CD14-positive monocyte (primary cell): ENCODE measurements at regions not wholly inside any gene's neighbourhood (a gene's known extent, or its start where the extent isn't known, plus 50 kb on each side); places are given as distances from the start of the nearest gene placed in this dataset.

Source experiments
- DNase-seq, 3 donors: peaks; one replicate each; pipeline ENCODE4 v3.0.0-alpha.2; 2011 to 2022
- H2AFZ ChIP-seq: 2 replicates; pipeline ENCODE4 v1.6.0; 2012; ENCODE audit warnings: mild to moderate bottlenecking, low read depth, low read length, inconsistent platforms; ENCODE audit not compliant: insufficient read depth, poor library complexity, severe bottlenecking
- H3K27ac ChIP-seq, 2 donors: 1 replicate in 1 of 2; 2 replicates in 1 of 2; pipeline ENCODE4 v1.5.1; 2012 to 2013; ENCODE audit warnings: low read length in 2 of 2, control low read depth in 1 of 2, inconsistent platforms in 1 of 2, low read depth in 1 of 2, mild to moderate bottlenecking in 1 of 2
- H3K27me3 ChIP-seq, 2 donors: one replicate each; pipeline versions ENCODE4 v1.6.0 to v1.6.1; 2011 to 2013; ENCODE audit warnings: low read length in 2 of 2; ENCODE audit not compliant: control insufficient read depth in 2 of 2, insufficient read depth in 2 of 2
- H3K36me3 ChIP-seq, 2 donors: replicated peaks in 1 of 2; 1 replicate in 1 of 2; 2 replicates in 1 of 2; pipeline versions ENCODE4 v1.5.1 to v1.6.1; 2012 to 2013; ENCODE audit warnings: low read length in 2 of 2, control low read depth in 1 of 2, inconsistent platforms in 1 of 2, mild to moderate bottlenecking in 1 of 2; ENCODE audit not compliant: insufficient read depth in 2 of 2, control insufficient read depth in 1 of 2
- H3K4me1 ChIP-seq, 2 donors: 1 replicate in 1 of 2; 2 replicates in 1 of 2; pipeline versions ENCODE4 v1.5.1 to v1.6.1; 2012 to 2013; ENCODE audit warnings: low read length in 2 of 2, control low read depth in 1 of 2, inconsistent platforms in 1 of 2, mild to moderate bottlenecking in 1 of 2, moderate library complexity in 1 of 2; ENCODE audit not compliant: insufficient read depth in 2 of 2, control insufficient read depth in 1 of 2
- H3K4me2 ChIP-seq: replicated peaks from 2 replicates; pipeline ENCODE3; 2012; ENCODE audit warnings: low read length, moderate library complexity, mild to moderate bottlenecking; ENCODE audit not compliant: poor library complexity, severe bottlenecking; ENCODE audit errors: extremely low read depth
- H3K4me3 ChIP-seq, 3 experiments: fragments of 200-600 bp in 1 of 3; sonication (generic) in 1 of 3; replicated peaks in 1 of 3; 1 replicate in 2 of 3; 2 replicates in 1 of 3; pipeline ENCODE4 v1.5.1; 2011 to 2013; ENCODE audit warnings: low read length in 3 of 3, mild to moderate bottlenecking in 3 of 3, control low read depth in 2 of 3, low read depth in 2 of 3, inconsistent platforms in 1 of 3, moderate library complexity in 1 of 3
- H3K79me2 ChIP-seq: 2 replicates; pipeline ENCODE4 v1.6.0; 2012; ENCODE audit warnings: mild to moderate bottlenecking, control low read depth, inconsistent platforms, low read length, moderate library complexity; ENCODE audit not compliant: insufficient read depth
- H3K9ac ChIP-seq: 2 replicates; pipeline ENCODE4 v1.6.0; 2017; ENCODE audit warnings: low read length, mild to moderate bottlenecking; ENCODE audit not compliant: insufficient read depth, poor library complexity, severe bottlenecking
- H3K9me3 ChIP-seq, 2 donors: replicated peaks in 1 of 2; 1 replicate in 1 of 2; 2 replicates in 1 of 2; pipeline versions ENCODE4 v1.5.1 to v1.6.1; 2012 to 2013; ENCODE audit warnings: low read length in 2 of 2, control low read depth in 1 of 2; ENCODE audit not compliant: control insufficient read depth in 1 of 2, insufficient read depth in 1 of 2
- H4K20me1 ChIP-seq: 2 replicates; pipeline ENCODE4 v1.6.0; 2012; ENCODE audit warnings: mild to moderate bottlenecking, low read length, control low read depth, moderate library complexity; ENCODE audit not compliant: insufficient read depth
- H3K27ac Mint-ChIP-seq, 7 donors: one replicate each; pipeline ENCODE4 v1.8.0; 2020; ENCODE audit warnings: mild to moderate bottlenecking in 7 of 7, mixed read lengths in 7 of 7, moderate library complexity in 6 of 7, inconsistent platforms in 2 of 7
- H3K27me3 Mint-ChIP-seq, 3 donors: one replicate each; pipeline ENCODE4 v1.8.0; 2021 to 2022; ENCODE audit warnings: low read depth in 3 of 3, mild to moderate bottlenecking in 3 of 3, mixed read lengths in 3 of 3, moderate library complexity in 3 of 3, inconsistent platforms in 1 of 3
- H3K36me3 Mint-ChIP-seq, 2 donors: one replicate each; pipeline ENCODE4 v1.8.0; 2020; ENCODE audit warnings: mixed read lengths in 2 of 2, inconsistent platforms in 1 of 2, mild to moderate bottlenecking in 1 of 2
- H3K4me1 Mint-ChIP-seq: one replicate; pipeline ENCODE4 v1.8.0; 2020; ENCODE audit warnings: mild to moderate bottlenecking, mixed read lengths
- H3K4me3 Mint-ChIP-seq, 2 donors: one replicate each; pipeline ENCODE4 v1.8.0; 2020; ENCODE audit warnings: mild to moderate bottlenecking in 2 of 2, mixed read lengths in 2 of 2, moderate library complexity in 1 of 2
- H3K9me3 Mint-ChIP-seq, 7 donors: one replicate each; pipeline ENCODE4 v1.8.0; 2020 to 2022; ENCODE audit warnings: mixed read lengths in 7 of 7, mild to moderate bottlenecking in 6 of 7, moderate library complexity in 6 of 7, inconsistent platforms in 2 of 7
- WGBS: methylation state at CpG from one replicate; pipeline ENCODE4 v1.1.5; 2013; ENCODE audit warnings: missing lambda C conversion rate; ENCODE audit not compliant: insufficient coverage; 5-methylcytosine and 5-hydroxymethylcytosine counted together
- intact Hi-C, 2 donors: fragments of 100-400 bp; cut with micrococcal nuclease; formaldehyde crosslinking; loops; one replicate each; pipeline versions ENCODE4 v1.15.0 to v1.15.1; 2023
- TF ChIP-seq, protein P1 (sequence below): fragments of 200-600 bp; IDR thresholded peaks from one replicate; pipeline ENCODE4 v1.8.0; 2022; ENCODE audit warnings: antibody characterized with exemption, mild to moderate bottlenecking

DNA sequence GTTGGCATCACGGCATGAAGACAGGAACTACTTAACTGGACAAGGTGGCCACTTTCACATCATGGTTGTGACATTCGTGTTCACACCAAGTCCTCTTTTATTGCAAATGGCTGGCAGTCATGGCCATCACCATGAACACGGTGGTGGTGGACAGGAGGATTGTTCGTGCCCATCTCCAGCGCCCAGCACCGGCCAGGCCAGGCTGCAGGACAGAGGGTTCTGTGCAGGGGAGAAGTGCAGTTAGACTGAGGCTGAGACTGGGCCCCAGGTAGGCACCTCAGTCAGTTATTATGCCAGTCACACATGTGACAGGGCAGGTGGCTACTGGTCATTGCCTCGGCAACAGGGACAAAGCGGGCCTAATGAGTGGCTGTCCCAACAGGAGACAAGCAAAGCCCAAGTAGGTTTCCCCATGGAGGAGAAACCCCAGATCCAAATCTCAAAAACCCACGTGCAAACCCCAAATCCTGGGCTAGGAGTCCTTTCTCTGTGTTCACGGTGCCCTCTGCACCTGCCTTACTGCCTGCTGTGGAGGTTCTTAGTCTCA is 468.1 kb upstream of the MYT1L start:
- H3K36me3 ChIP-seq = no peaks in the 10 kb centered on the region
- H3K36me3 Mint-ChIP-seq = no peaks in the 10 kb centered on the region
- H3K9me3 ChIP-seq = peaks cover 6 to 9% of the 10 kb centered on the region in 2 donors
- H3K79me2 ChIP-seq = no peaks in the 10 kb centered on the region
- no peaks in the 10 kb centered on the region for H3K4me1 Mint-ChIP-seq
- no peak overlapping the region for H3K4me3 Mint-ChIP-seq
- H4K20me1 ChIP-seq = no peaks in the 10 kb centered on the region
- intact Hi-C loops = no loop called here
- peaks cover 2 to 16% (median 6%) of the 10 kb centered on the region in 7 donors for H3K9me3 Mint-ChIP-seq
- no peak for DNase-seq
- no peaks in the 10 kb centered on the region for H3K27me3 Mint-ChIP-seq
- H3K27ac Mint-ChIP-seq = no peak overlapping the region
- no peaks in the 10 kb centered on the region for H3K4me1 ChIP-seq
- WGBS = 94% methylated on average over 8 of the region's 10 CpGs
- H3K9ac ChIP-seq = no peak overlapping the region
- no peaks in the 10 kb centered on the region for H3K27me3 ChIP-seq
- no peak overlapping the region for H2AFZ ChIP-seq
- no peak overlapping the region for H3K4me3 ChIP-seq
- no peak overlapping the region for H3K27ac ChIP-seq
- TF ChIP-seq, protein P1, sequence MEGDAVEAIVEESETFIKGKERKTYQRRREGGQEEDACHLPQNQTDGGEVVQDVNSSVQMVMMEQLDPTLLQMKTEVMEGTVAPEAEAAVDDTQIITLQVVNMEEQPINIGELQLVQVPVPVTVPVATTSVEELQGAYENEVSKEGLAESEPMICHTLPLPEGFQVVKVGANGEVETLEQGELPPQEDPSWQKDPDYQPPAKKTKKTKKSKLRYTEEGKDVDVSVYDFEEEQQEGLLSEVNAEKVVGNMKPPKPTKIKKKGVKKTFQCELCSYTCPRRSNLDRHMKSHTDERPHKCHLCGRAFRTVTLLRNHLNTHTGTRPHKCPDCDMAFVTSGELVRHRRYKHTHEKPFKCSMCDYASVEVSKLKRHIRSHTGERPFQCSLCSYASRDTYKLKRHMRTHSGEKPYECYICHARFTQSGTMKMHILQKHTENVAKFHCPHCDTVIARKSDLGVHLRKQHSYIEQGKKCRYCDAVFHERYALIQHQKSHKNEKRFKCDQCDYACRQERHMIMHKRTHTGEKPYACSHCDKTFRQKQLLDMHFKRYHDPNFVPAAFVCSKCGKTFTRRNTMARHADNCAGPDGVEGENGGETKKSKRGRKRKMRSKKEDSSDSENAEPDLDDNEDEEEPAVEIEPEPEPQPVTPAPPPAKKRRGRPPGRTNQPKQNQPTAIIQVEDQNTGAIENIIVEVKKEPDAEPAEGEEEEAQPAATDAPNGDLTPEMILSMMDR = no peak
- H3K4me2 ChIP-seq = no peak overlapping the region

DNA sequence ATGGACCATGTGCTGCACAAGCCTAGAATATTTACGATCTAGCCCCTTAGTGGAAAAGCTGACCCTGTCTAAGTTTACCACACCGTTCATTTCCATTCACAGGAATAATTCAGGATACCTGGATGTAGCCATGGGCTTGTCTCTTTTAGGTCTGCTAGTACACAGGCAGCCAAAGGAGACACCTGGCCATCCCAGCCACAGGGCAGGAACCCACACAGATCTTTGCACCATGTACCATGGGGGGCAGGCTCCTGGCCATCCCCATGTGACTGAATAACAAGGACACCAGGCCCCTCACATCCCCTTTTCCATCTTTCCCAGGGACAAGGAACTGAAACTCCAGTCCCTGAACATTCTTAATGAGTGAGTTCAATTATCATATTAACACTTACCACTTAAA is 467.3 kb upstream of the MYT1L start:
- 94% methylated on average over 2 of the region's 2 CpGs for WGBS
- Mint-ChIP-seq H3K9me3 (peaks cover 0 to 15% (median 3%) of the 10 kb centered on the region in 7 donors), H3K27me3 (peaks cover 0 to 2% (median 0%) of the 10 kb centered on the region in 3 donors), H3K4me3 (no peak overlapping the region), H3K27ac (no peak overlapping the region), H3K36me3 (no peaks in the 10 kb centered on the region), H3K4me1 (no peaks in the 10 kb centered on the region)
- H3K27ac ChIP-seq = no peak overlapping the region
- H3K4me3 ChIP-seq = no peak overlapping the region
- H3K4me1 ChIP-seq = no peaks in the 10 kb centered on the region
- no peak for DNase-seq
- intact Hi-C loops = no loop called here
- TF ChIP-seq, protein P1 = no peak
- H4K20me1 ChIP-seq = no peaks in the 10 kb centered on the region
- no peak overlapping the region for H2AFZ ChIP-seq
- no peak overlapping the region for H3K4me2 ChIP-seq
- H3K36me3 ChIP-seq = no peaks in the 10 kb centered on the region
- peaks cover 0 to 6% of the 10 kb centered on the region in 2 donors for H3K9me3 ChIP-seq
- H3K79me2 ChIP-seq = no peaks in the 10 kb centered on the region
- H3K27me3 ChIP-seq = no peaks in the 10 kb centered on the region
- no peak overlapping the region for H3K9ac ChIP-seq
